Activated T-cell treated with anti-CD3 and anti-CD28 coated beads, Interleukin-2, amount 50 U/mL, for 24 hours (primary cell): ENCODE measurements at regions not wholly inside any gene's neighbourhood (a gene's known extent, or its start where the extent isn't known, plus 50 kb on each side); places are given as distances from the start of the nearest gene placed in this dataset.

Source experiments
- DNase-seq: peaks from one replicate; pipeline ENCODE4 v3.0.0-alpha.2; 2020
- H3K27ac Mint-ChIP-seq: 2 replicates; pipeline ENCODE4 v1.8.0; 2020; ENCODE audit warnings: mild to moderate bottlenecking, mixed read lengths
- H3K27me3 Mint-ChIP-seq: 2 replicates; pipeline ENCODE4 v1.8.0; 2020; ENCODE audit warnings: mixed read lengths
- H3K36me3 Mint-ChIP-seq: 2 replicates; pipeline ENCODE4 v1.8.0; 2020; ENCODE audit warnings: low read depth, mixed read lengths
- H3K4me1 Mint-ChIP-seq: 2 replicates; pipeline ENCODE4 v1.8.0; 2020; ENCODE audit warnings: low read depth, mixed read lengths
- H3K4me3 Mint-ChIP-seq: 2 replicates; pipeline ENCODE4 v1.8.0; 2020; ENCODE audit warnings: mild to moderate bottlenecking, moderate library complexity, mixed read lengths
- H3K9me3 Mint-ChIP-seq: 2 replicates; pipeline ENCODE4 v1.8.0; 2020; ENCODE audit warnings: mixed read lengths

DNA sequence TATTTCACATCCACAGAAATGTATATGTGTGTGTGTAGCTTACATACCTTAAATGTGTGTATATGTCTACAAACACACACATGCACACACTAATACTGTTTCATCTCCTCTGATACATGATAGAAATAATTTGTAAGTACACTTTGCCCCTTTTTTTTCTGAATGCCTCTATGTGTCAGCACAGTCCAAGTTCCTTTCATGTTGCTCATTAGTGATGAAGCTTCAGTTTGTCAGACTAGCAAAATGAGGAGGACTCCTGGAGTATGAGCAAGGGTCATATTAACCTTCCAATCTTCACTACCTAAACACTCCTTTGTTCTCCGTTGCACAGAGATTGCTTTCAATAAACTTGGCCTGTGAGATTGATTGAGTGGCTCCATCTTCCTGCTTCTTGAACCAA is 935.4 kb downstream of the MRPL39 start:
- no peaks in the 10 kb centered on the region for H3K4me1 Mint-ChIP-seq
- no peak overlapping the region for H3K27ac Mint-ChIP-seq
- H3K36me3 Mint-ChIP-seq = no peaks in the 10 kb centered on the region
- no peak for DNase-seq
- no peaks in the 10 kb centered on the region for H3K27me3 Mint-ChIP-seq
- H3K9me3 Mint-ChIP-seq = no peaks in the 10 kb centered on the region
- H3K4me3 Mint-ChIP-seq = no peak overlapping the region

DNA sequence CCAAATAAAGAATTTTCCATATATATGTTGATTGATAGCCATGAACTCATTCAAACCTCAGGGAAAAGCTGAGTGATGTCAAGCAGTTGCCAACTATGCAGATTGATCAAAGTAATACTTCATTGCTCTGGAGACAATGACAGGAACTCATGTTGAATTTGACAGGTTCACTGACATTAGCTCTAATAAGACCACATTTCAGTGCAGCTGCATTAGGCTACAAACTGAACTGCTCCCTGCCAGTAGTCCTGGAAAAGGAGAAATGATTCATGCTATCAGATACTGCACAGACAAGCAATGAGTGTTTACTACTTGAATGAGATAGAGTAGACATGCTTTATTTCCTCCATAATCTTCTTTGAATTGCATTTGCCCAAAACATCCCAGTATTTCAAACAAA is 948.4 kb downstream of the MRPL39 start:
- H3K27me3 Mint-ChIP-seq = no peaks in the 10 kb centered on the region
- no peaks in the 10 kb centered on the region for H3K36me3 Mint-ChIP-seq
- no peaks in the 10 kb centered on the region for H3K4me1 Mint-ChIP-seq
- DNase-seq = no peak
- no peak overlapping the region for H3K4me3 Mint-ChIP-seq
- no peaks in the 10 kb centered on the region for H3K9me3 Mint-ChIP-seq
- H3K27ac Mint-ChIP-seq = no peak overlapping the region

DNA sequence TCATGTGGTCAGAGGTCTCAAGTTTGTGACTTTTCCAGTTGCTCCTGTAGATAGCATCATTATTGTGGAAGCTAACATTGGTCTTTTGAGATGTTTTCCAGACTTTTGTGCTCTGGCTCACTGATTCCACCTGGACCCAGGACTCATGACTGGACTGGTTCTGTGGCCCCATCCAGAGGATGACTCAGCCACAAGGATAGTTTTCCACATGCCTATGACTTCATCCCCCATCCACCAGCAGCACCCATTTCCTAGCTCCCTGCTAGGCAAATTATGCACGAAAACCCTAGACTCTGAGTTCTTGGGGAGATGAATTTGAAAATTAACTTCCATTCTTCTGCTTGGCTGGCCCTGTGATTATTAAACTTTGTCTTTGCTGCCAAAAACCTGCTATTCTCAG is 949.3 kb downstream of the MRPL39 start:
- DNase-seq = no peak
- H3K27ac Mint-ChIP-seq = no peak overlapping the region
- no peaks in the 10 kb centered on the region for H3K27me3 Mint-ChIP-seq
- no peaks in the 10 kb centered on the region for H3K4me1 Mint-ChIP-seq
- H3K4me3 Mint-ChIP-seq = no peak overlapping the region
- no peaks in the 10 kb centered on the region for H3K9me3 Mint-ChIP-seq
- H3K36me3 Mint-ChIP-seq = no peaks in the 10 kb centered on the region

DNA sequence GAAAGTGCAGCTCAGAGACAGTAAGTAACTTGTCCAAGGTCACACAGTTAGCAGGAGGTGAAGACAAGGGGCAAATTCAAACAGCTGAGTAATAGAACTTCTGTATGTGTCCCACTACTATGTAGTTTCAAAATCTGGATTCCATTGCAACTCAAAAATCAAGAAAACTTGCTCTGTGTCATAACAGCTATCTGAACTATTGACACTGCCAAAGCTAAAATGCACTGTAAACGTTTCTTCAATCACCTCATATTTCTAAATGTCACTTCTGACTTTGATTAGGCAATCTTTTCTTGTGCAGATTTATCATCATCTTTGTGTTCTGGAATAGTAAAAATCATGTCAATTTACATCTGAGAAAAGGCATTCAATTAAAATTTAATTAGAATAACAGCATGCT is 957.6 kb downstream of the MRPL39 start:
- Mint-ChIP-seq H3K4me1 (no peaks in the 10 kb centered on the region), H3K27ac (no peak overlapping the region), H3K36me3 (no peaks in the 10 kb centered on the region), H3K27me3 (no peaks in the 10 kb centered on the region), H3K4me3 (no peak overlapping the region), H3K9me3 (no peaks in the 10 kb centered on the region)
- DNase-seq = no peak

DNA sequence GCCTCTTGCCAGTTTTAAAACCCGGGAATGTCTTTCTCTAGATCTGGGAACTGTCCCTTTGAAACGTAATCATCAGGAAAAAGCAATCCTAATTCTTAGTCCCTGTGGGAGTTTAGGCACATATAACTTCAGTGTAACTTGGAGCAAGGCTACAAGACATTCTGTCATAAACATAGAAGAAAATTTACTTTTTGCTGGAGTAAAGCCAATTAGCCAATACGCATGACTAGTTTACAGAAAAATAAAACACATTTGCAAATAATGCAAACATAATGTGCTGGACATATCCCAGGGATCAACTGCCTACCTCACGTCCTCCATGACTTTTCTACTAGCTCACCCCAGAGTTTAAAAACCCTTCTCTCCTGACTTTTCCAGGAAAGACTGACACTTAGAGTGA is 970.6 kb downstream of the MRPL39 start:
- Mint-ChIP-seq H3K4me3 (no peak overlapping the region), H3K27ac (no peak overlapping the region), H3K4me1 (no peaks in the 10 kb centered on the region), H3K27me3 (no peaks in the 10 kb centered on the region), H3K9me3 (no peaks in the 10 kb centered on the region), H3K36me3 (no peaks in the 10 kb centered on the region)
- no peak for DNase-seq

DNA sequence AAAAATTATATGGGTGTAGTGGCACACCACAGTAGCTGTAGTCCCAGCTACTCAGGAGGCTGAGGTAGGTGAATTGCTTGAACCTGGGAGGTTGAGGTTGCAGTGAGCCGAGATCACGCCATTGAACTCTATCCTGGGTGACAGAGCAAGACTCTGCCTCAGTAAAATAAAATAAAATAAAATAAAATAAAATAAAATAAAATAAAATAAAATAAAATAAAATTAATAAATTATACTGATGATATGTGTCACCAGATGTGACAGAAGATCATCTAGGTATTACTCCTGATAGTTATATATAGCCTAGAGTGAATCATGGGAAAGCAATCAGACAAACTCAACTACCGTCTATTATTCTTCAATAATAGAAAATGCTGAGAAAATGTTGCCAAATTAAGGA is 972.5 kb downstream of the MRPL39 start:
- H3K36me3 Mint-ChIP-seq = no peaks in the 10 kb centered on the region
- DNase-seq = no peak
- no peaks in the 10 kb centered on the region for H3K27me3 Mint-ChIP-seq
- no peak overlapping the region for H3K4me3 Mint-ChIP-seq
- no peak overlapping the region for H3K27ac Mint-ChIP-seq
- H3K4me1 Mint-ChIP-seq = no peaks in the 10 kb centered on the region
- H3K9me3 Mint-ChIP-seq = no peaks in the 10 kb centered on the region

DNA sequence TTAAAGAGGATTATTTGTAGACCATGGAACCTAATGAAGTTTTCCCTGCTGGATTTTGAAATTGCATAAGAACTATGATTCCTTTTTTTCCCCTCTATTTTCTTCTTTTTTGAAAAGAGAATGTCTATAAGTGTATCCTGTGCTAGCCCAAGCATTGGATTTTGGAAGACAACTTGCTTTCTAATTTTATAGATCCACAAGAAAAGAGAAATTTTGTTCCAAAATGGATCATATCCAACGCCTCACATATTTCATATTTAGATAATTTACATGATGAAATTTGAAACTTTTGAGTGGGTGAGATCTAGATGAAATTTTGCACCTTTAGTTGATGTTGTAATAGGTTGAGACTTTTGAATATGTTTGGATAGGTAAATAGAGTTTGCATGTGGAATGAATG is 978.7 kb downstream of the MRPL39 start:
- no peak overlapping the region for H3K4me3 Mint-ChIP-seq

DNA sequence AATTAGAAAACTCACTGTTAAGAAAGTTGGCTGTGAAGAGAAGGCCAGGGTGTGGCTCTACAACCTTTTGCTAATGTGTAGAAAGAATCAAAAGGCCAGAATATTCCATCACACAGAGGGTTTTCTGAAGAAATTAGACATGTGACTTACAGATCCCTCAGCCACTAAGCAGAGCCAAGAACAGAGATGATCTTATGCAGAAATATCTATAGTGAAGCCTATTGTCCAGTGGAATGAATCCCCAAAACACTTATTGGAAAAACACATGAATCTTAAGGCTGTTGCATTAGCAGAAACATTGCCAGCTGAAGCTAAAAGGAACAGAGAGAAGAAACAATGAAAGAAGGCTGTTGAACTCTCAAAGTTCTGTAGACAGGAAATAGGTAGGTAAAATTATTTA is 979.2 kb downstream of the MRPL39 start:
- Mint-ChIP-seq H3K4me1 (no peaks in the 10 kb centered on the region), H3K27me3 (no peaks in the 10 kb centered on the region), H3K36me3 (no peaks in the 10 kb centered on the region), H3K9me3 (no peaks in the 10 kb centered on the region), H3K4me3 (no peak overlapping the region), H3K27ac (no peak overlapping the region)
- DNase-seq = no peak

More for the DNA sequence above, 978.7 kb downstream of the MRPL39 start:
- Mint-ChIP-seq H3K27ac (no peak overlapping the region), H3K9me3 (no peaks in the 10 kb centered on the region), H3K4me1 (no peaks in the 10 kb centered on the region), H3K36me3 (no peaks in the 10 kb centered on the region), H3K27me3 (no peaks in the 10 kb centered on the region)
- no peak for DNase-seq

DNA sequence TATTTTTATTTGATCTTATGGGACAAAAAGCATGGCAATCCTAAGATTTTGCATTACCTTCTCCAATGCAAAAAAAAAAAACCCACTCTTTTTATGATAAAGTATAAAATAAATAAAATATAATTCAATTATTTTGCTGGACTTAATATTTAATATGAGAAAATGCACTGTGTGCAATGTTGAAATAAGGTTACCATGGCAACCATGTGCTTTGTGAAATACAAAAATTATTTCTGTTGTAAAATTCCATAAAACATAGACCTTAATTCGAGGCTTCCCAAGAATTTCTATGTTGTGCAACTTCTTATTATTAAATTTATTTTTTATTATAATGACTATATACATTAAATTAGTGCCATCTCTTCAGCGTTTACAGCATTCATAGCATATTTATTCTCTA is 989.5 kb downstream of the MRPL39 start:
- no peak overlapping the region for H3K4me3 Mint-ChIP-seq
- no peaks in the 10 kb centered on the region for H3K4me1 Mint-ChIP-seq
- DNase-seq = no peak
- H3K27me3 Mint-ChIP-seq = no peaks in the 10 kb centered on the region
- H3K27ac Mint-ChIP-seq = no peak overlapping the region
- H3K9me3 Mint-ChIP-seq = peaks cover 7% of the 10 kb centered on the region
- no peaks in the 10 kb centered on the region for H3K36me3 Mint-ChIP-seq

DNA sequence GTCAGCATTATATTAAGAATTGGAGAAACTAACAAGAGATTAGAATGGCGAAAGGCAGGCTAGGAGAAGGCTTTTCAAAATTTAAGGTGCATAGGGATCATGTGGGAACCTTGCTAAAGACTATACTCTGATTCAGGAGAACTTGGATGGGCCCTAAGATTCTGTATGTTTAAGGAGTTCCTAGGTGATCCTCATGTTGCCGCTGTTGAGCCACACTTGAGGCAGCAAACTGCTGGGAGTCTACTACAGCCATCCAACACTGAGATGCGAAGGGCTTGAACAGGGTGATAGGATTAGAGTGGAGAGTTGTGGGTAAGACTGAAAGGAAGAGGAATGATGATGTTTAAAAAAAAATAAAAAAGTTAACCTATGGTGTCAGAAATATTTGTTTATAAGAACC is 1013.2 kb downstream of the MRPL39 start:
- Mint-ChIP-seq H3K4me3 (no peak overlapping the region), H3K27me3 (no peaks in the 10 kb centered on the region), H3K4me1 (no peaks in the 10 kb centered on the region), H3K9me3 (peaks cover 3% of the 10 kb centered on the region), H3K36me3 (no peaks in the 10 kb centered on the region), H3K27ac (no peak overlapping the region)
- no peak for DNase-seq

DNA sequence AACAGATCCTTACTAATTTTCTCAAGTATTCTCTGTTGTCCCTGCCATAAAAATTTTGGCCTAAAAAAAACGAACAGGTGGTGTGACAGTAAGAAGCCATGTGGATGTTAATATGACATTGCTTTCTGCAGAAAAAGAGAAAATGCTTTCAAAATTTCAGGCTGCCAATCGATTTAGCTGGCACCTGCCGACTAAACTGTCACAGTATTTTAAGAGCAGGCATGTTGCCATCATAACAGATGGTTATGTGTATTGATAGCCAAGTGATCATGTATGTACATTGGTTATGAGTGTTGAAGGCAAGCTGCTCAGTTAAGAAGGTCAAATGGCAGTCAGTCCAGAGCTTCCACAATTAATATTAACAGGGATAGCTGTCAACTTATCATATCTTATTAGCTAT is 1017.0 kb downstream of the MRPL39 start:
- DNase-seq = no peak
- no peak overlapping the region for H3K27ac Mint-ChIP-seq
- H3K4me3 Mint-ChIP-seq = no peak overlapping the region
- no peaks in the 10 kb centered on the region for H3K27me3 Mint-ChIP-seq
- no peaks in the 10 kb centered on the region for H3K36me3 Mint-ChIP-seq
- peaks cover 3% of the 10 kb centered on the region for H3K9me3 Mint-ChIP-seq
- H3K4me1 Mint-ChIP-seq = no peaks in the 10 kb centered on the region

DNA sequence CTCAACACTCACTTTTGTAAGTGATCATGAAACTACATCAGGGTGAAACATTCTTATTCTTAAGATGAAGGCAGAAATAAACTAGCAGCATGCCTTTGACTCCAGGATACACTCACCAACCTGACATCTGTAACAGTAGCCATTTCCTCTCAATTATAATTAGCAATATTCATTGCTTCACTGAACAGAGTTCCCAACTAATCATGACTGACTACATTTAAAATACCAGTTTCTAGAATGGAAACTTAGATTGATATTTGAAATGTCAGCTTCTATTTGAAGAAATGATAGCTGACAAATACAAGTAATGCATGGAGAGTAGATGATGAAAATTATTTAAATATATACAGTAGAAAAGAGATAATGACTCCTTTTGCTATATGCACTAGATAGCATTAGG is 1023.8 kb downstream of the MRPL39 start:
- Mint-ChIP-seq H3K4me3 (no peak overlapping the region), H3K27ac (no peak overlapping the region), H3K27me3 (no peaks in the 10 kb centered on the region), H3K36me3 (no peaks in the 10 kb centered on the region), H3K4me1 (no peaks in the 10 kb centered on the region), H3K9me3 (peaks cover 4% of the 10 kb centered on the region)
- DNase-seq = no peak

DNA sequence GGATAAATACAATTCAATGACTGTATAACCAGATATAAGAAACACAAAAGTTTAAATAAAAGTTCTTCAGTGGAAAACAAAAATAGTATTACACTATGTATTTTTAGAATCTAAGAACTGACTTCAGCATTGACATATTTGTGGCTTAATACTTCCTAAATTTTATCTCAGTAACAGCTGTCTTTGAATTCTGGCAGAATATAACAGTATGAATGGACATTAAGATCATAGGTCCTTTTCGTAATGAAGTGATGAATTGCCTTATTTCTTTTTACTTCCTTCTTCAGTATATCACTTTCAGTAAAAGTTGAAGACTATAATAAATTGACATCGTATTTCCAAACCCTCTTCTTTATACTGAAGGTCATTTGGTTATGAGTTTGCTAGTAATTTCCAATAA is 1030.0 kb downstream of the MRPL39 start:
- Mint-ChIP-seq H3K36me3 (no peaks in the 10 kb centered on the region), H3K4me1 (no peaks in the 10 kb centered on the region), H3K27me3 (no peaks in the 10 kb centered on the region), H3K27ac (no peak overlapping the region), H3K9me3 (no peaks in the 10 kb centered on the region), H3K4me3 (no peak overlapping the region)
- no peak for DNase-seq

DNA sequence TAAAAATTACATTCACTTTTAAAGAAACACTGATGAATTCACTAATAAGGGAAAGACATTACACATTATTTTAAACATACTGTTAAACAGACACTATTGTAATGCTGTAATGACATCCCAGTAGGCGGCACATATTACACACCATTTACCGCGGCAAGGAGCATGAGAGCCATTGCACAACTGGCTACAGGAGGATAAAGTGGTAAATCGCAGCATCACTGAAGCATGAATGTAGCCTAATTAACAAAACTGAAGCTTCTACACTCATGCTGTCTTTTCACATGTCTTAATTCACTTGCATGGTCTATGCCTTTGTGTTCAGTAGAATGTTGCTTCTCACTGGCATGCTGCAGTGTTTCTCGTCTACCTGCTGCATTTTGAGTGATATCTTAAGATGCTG is 1046.0 kb downstream of the MRPL39 start:
- no peak for DNase-seq
- Mint-ChIP-seq H3K4me3 (no peak overlapping the region), H3K27ac (no peak overlapping the region), H3K4me1 (no peaks in the 10 kb centered on the region), H3K27me3 (no peaks in the 10 kb centered on the region), H3K9me3 (peaks cover 13% of the 10 kb centered on the region), H3K36me3 (no peaks in the 10 kb centered on the region)

DNA sequence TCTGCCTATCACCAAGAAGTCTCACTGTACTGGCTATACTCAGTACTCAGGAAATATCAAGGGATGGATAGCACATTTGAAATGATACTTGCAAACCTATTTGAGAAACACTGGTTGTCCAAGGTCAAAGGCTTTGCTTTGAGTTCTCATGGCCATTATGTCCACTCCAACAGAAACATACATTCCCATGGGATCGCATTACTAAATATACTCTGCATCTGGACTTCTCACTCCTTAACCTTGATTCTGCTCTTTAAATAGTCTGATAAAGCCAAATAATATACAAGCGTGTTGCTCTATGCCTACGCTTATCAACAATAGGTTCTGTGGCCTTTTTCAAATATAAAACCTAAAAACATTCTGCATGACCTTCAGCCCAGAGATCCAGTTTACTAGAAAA is 1054.8 kb downstream of the MRPL39 start:
- no peaks in the 10 kb centered on the region for H3K4me1 Mint-ChIP-seq
- no peak overlapping the region for H3K4me3 Mint-ChIP-seq
- H3K36me3 Mint-ChIP-seq = no peaks in the 10 kb centered on the region
- no peak overlapping the region for H3K27ac Mint-ChIP-seq
- no peak for DNase-seq
- H3K9me3 Mint-ChIP-seq = peaks cover 2% of the 10 kb centered on the region
- H3K27me3 Mint-ChIP-seq = no peaks in the 10 kb centered on the region

DNA sequence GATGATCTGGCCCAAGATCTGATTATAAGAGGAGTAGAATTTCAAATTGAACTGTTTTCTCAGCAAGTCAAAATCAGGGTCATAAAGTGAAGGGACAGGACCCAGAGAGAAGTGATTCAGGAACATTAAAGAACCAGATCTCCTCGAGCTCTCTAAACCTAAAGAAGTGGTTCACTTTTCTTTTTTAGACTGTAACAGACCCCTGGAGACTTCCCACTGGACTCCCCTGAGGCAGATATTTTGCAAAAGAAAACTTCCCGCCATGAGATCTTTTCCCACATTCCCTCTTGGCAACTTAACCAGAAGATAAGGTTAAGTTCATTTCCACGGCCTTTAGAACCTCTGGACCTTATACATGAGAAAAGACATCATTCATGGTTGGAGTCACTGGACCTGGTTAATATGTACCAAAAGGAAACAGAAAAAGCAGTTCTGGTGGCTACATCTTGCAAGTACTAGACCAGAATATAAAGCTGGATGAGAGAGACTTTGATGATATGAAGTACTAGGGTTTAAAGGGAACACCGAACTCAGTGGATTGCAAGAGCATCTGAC is 1061.4 kb downstream of the MRPL39 start:
- no peaks in the 10 kb centered on the region for H3K36me3 Mint-ChIP-seq
- DNase-seq = no peak
- no peaks in the 10 kb centered on the region for H3K4me1 Mint-ChIP-seq
- H3K27me3 Mint-ChIP-seq = no peaks in the 10 kb centered on the region
- H3K9me3 Mint-ChIP-seq = no peaks in the 10 kb centered on the region
- H3K4me3 Mint-ChIP-seq = no peak overlapping the region
- H3K27ac Mint-ChIP-seq = no peak overlapping the region
